Fibroblast of peridontal ligament (primary cell): ENCODE measurements at regions not wholly inside any gene's neighbourhood (a gene's known extent, or its start where the extent isn't known, plus 50 kb on each side); places are given as distances from the start of the nearest gene placed in this dataset.

ENCODE experiments used
- DNase-seq: peaks from one replicate; pipeline ENCODE4 v3.0.0-alpha.2; 2010; ENCODE audit errors: extremely low read depth

DNA sequence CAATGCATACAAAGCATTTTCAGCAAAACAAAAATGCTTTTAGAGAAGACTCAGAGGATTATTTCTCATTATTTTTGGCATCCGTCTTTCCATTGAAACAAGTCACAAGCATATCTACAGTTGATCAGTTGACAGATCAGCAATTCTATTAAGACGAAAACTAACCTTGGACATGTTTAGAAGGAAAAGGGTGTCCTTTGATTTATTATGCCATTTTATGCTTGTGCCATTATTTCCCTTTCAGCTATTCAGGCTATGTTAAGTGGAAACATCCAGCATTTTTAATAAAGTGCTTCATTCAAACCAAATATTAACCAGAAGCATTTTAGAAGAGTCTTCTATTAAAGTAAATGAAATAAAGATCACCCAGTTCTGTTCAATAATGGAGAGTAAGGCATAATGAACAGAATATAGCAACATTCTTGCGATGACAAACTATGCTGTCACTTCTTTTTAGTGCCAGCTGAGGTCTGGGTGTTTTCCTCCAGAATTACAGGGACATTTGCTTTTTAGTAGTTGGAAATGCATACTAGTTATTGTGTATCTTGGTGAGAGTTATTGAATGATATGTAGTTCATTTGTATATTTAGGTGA lies 481.4 kb downstream of the PLA2G4A start:
- no peak for DNase-seq

DNA sequence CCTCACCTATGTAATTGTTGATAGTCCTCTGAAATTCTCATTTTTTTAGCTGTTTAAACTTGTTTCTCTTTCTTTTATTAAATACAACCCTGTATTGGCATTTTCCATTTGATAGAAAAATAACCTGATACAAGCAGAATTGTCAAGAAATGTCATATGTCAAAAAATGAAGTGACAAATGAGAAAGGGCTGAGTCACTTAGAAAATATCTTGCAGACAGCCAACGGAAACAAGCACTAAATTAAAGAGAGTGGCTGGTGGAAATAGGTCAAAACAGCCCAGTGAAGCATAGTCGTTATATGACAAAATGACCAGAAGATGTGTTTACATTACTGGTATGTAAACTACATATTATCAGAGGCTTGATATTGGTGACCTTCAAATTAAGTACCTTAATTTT lies 484.4 kb downstream of the PLA2G4A start:
- no peak for DNase-seq

DNA sequence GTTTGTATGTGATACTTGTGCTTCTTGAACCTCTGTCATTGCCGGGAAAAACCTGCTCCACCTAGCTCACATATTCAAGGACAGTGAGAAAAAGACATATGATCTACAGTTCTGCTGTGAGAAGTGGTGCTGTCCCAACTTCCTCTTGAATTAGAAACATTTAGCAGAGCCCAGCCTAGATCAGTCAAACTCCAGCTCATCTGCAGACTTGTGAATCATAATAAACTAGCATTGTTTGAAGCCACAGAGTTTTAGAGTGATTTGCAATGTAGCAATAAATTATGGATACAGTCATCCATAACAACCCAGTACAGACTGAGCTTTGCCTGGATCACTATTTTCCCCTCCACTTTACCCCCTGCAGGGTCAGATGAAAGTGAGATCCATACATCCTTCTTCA lies 497.8 kb downstream of the PLA2G4A start:
- no peak for DNase-seq

DNA sequence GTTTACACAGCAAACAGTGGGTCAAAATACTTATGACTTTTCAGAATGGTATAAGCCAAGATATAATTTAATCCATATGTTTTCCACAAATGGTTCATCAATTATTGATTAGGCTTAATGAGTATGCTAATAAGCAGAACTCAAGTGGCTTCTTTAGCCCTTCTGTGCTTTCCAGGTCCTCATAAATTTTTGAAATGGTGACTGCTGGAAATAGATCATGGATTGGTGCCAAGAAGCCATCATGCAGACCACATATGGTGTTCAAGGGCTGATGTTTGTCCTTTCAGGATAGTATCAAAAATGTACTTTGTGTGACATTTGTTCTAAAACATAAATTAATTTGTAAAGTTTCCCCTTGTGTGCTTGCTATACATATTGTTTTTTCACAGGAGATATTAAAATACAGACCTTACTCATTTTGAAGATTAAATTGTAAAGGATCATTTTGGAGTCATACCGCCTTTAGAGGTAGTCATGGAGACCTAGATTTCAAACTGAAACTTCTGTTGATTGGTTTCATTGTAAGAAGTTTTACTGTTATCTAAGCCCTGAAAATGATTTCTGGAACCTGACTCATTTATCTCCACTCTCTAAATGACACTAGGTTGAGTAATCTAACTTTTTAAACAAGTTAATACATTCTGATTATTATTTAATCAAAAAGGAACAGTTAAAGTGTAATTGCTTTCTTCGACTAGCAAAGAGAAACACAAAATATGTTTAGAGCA lies 507.9 kb downstream of the PLA2G4A start:
- DNase-seq = no peak

DNA sequence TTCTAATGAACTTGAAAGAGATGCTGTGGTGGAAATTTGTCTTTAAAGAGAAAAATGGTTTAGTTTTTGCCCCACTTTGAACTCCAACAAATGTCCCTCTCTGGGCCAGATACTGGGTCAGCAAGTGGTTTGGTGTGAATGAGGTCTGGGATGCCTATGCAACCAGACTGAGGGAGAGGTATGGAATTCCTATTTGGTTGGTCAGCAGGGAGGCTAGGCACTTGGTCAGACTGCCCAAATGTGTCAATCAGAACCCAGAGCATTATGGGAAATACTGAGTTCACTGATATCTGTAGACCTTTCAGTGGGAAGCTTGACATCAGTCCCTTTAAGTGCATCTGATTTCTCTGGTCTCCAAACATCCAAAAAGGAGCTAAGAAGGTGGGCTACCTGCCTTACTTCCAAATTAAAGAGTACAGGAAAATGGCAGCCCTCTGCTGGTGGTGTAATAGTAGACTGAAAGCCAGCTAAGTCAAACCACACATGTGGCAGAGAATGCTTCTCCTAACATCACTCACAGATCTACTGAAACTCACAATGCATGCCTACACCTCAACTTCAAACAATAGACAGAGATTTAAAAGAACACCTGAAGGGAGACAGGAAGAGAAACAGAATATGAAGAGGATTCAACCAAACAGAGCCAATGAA lies 510.1 kb downstream of the PLA2G4A start:
- no peak for DNase-seq

DNA sequence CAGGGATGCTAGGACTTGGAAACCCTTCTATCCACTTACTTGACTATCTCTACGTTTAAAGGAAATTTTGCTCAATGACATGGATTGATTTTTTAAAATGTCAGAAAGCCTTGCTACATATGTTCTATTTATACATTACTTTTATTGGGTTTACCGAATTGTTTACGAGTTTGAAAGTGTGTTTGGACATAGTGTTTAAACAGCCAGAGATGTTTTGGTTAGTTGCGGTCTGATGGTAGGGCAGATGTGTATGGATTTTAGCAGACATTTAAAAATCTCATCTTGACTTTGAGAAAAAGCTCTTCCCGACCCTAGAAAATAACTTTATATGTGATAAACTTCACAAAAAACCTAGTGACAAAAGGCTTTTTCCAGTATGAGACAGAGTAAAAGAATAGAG lies 513.7 kb downstream of the PLA2G4A start:
- DNase-seq = no peak

DNA sequence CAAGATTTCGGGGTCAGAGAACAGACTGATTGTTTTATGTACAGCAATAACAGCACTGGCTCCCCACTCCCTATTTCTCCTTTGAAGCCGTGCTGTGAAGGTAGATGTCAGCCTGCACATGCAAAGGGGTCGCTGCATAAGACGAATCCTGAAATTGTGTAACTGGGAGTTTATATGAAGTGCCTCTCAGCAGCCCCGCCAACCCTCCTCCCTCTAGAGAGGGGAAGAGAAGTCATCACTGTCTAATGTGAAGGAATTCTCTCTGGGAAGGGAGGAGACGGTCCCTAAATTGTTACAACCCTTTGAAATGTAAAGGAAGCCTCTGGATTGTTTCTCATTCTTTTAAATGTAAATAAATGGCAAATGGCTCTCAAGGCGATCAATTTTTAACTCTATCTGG lies 545.3 kb downstream of the PLA2G4A start:
- DNase-seq = no peak

DNA sequence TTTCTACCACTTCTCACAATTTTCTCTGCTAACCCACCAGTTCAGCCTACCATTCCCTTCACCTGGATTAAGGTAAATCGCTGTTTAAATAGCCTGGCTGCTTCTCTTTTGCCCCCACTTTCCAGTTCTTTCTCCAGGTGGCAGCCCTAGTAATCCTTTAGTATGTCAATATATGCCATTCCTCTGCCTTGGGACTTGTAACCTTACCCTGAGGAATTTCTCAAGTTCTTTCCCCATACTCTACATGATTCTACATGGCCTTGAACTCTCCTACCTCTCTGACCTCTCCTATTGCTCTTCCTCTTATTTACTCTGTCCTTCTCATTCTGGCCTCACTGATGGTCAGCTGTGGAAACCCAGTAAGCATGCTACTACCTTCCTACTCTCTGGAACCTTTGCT lies 546.0 kb downstream of the PLA2G4A start:
- DNase-seq = no peak

DNA sequence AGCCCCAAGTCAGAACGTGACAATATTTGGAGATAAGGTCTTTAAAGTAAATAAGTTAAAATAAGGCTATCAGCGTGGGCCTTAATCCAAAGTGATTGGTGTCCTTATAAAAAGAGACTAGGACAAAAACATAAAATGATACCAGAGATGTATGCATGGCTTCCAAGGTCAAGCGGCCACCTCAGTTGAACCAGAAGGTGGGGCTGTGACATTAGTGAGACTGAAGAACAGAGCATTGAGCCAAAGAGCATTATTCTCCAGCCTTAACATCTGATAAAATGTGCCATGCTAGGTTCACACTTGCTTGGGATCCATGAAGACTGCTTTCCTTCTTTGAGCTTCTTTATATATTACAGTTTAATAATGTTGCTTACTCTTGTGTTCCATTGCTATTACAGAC lies 554.6 kb downstream of the PLA2G4A start:
- DNase-seq = no peak

DNA sequence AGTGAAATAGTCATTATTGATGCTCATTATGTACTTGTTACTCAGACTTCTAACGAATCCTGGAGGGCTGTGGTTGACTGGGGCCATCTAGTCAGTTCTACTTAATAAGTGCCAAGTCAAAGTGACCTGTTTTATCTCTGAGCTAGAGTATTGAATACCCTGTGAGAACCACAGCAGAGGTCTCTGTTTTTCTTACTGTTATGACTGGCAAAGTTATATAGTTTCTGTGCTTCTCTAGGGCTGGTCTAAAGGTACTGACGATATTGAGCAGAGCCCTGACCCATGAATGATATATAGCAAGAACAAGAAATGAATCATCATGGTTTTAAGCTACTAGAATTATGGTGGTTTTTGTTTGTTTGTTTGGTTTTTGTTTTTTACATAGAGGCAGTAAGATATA lies 555.8 kb downstream of the PLA2G4A start:
- no peak for DNase-seq

DNA sequence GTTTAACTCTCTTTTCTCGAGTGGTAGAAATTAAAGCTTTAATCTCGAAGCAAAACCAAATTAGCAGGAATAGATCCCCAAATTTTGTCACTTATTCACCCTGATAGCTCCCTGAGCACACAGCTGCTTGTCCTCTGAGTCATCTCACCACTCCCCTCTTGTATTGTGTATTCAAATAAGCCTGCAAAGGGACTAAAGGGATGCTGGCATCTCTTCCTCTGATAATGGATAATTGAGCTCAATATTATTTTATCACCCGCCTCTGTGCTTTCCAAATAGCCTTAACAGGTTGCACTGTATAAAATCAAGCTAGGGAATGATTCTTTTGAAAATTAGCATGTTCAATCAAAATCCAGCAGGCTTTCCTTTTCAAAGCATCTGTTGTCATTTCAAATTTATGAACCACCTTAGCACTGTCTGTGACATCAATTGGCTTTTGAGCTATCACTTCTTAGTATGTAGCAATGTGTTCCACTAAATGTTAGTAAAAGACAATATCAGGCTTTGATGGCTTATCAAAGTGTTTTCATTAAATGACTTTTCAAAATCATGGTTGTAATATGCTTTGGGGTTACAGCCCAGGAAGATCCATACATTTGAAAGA lies 561.6 kb downstream of the PLA2G4A start:
- peak; percentile 6 for DNase-seq

DNA sequence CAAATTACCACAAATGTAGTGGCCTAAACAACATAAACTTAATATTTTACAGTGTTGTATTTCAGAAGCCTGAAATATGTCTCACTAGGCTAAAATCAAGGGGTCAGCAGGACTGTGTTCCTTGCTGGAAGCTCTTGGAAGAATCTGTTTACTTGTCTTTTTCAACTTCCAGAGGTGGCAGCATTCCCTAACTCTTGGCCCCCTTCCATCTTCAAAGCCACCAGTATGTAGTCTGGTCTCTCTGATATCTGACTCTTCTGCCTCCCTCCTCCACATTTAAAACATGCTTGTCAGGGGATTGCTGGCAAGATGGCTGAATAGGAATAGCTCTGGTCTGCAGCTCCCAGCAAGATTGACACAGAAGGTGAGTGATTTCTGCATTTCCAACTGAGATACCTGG lies 567.5 kb downstream of the PLA2G4A start:
- DNase-seq = peak; percentile 26

DNA sequence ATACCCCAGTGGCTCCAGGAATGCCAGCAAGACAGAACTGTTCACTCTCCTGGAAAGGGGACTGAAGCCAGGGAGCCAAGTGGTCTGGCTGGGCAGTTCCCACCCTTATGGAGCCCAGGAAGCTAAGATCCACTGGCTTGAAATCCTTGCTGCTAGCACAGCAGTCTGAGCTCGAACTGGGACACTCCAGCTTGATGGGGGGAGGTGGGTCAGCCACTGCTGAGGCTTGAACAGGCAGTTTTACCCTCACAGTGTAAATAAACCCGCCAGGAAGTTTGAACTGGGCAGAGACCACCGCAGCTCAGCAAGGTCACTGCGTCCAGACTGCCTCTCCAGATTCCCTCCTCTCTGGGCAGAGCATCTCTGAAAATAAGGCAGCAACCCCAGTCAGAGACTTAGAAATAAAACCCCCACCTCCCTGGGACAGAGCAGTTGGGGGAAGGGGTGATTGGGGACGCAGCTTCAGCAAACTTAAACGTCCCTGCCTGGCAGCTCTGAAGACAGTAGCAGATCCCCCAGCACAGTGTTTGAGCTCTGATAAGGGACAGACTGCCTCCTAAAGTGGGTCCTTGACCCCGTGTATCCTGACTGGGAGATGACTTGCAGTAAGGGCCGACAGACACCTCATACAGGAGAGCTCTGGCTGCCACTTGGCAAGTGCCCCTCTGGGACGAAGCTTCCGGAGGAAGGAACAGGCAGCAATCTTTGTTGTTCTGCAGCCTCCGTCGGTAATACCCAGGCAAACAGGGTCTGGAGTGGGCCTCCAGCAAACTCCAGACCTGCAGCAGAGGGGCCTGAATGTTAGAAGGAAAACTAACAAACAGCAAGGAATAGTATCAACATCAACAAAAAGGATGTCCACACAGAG lies 568.4 kb downstream of the PLA2G4A start:
- no peak for DNase-seq

DNA sequence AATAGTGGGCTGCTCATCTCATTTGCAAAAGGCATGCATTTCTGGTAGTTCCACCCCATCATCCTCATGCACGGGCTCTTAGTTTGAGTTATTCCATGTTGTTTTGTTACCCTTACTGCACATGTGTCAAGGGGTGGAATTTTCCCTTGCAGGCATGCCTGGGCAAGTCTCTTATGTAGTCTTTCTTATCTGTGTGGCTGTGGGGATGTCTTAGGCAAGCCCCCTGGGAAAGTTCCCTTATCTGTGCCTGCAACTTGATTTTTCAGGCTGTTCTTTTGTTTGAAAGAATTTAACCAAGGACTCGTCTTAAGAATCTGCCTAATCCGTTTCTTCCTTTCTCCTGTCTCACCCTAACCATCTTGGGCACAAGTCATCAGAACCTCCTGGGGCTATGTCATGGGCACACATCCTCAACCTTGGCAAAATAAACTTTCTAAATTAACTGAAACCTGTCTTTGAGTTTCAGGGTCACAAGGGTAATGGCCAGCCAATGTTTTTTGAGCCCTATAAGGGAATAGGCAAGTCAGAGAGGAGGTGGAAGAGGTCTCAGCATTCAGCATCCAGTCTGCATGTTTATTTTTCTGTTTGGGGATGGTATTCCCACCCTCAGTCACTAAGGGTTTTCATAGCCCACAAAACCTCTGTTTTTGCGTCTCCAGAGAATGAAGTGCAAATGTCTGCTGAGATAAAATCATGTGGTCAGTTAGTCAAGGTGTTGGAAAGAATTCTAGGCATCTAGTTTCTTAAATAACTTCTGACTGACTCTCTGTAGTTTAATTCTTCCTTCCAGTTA lies 579.7 kb downstream of the PLA2G4A start:
- peak; percentile 20 for DNase-seq

DNA sequence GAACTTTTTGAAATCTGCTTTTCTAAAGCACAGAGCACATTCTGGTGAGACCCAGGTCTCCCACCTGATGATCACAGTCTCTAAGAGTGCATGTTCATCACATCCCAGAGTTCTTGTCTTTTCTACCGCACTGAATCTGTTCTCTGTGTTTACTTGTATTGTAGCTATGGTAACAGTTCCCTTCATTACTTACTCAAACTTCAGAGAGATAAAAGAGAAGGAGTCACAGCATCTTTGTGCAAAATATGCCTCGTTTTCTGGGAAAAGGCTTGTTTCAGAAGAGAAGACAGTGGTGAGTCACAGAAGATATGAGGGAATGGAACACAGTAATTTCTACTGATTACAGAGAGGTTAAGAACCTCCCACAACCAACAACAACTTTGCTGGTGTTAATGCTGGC lies 580.6 kb downstream of the PLA2G4A start:
- peak; percentile 51 for DNase-seq

DNA sequence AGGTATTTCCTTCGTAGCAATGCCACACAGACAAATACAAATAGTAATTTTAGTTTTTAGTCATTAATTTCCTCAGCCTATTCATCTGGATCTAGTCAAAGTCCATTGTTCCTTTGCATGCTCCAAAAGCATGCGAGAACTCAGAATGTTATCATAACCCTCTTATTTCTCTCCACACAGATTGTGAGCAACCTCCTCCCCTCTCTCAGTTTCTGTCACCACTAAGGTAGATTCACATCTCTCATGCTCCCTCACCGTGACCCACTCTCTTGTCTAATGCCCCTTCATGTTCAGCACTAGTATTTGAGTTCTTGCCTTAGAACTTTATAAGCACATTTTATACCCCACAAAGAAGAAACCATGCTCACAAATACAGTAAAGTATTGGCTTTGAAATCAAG lies 582.4 kb downstream of the PLA2G4A start:
- DNase-seq = no peak

DNA sequence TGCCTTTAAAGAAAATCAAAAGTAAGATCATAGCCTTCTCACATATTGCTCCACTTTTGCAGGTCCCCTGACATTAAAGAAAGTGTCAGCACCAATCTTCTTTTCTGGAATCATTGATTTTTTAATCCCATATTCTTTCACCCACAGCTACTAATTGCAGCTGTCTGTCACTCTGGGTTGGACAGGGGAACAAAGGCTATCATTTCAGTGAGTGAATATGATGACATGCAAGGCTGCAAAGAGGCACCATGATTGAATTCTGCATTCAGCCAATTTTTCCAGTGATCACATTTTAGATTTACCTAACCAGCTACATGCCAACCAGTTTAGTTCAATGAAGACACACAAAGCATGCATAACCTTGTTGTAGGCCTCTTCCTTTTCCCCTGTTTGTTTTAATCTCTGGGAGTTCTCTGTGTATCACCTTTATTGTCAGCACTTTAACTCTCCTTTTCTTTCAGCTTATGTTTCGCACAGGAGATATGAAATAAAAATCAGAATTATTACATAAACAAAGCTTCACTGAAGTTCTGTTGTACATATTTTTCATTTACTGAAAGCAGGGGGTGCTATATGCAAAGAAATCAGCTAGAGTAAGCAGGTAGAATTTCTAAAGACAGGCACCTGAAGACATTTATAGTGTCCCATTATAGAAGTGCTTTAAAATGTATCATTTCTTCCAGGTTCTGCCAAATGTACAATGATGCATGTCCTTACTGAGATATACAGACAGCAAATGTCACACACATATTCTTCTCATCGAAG lies 584.8 kb downstream of the PLA2G4A start:
- DNase-seq = peak; percentile 42

DNA sequence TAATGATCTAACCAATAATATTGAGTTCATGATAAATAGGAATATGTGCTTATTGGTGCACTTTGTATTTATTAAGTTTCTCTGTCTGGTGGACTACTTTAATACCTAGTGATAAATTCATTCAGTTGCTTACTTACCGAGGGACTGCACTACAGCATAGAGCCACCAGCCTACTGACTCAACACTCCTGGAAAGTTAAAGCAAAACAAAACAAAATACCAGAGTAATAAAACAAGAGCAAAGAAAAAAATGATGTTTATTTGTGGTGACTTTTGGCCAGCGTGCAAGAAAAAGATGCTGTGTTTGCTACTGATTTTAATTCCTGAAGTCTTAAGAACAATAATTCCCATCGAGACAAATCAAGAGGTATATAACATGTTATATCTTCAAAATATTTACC lies 586.3 kb downstream of the PLA2G4A start:
- DNase-seq = peak; percentile 67

DNA sequence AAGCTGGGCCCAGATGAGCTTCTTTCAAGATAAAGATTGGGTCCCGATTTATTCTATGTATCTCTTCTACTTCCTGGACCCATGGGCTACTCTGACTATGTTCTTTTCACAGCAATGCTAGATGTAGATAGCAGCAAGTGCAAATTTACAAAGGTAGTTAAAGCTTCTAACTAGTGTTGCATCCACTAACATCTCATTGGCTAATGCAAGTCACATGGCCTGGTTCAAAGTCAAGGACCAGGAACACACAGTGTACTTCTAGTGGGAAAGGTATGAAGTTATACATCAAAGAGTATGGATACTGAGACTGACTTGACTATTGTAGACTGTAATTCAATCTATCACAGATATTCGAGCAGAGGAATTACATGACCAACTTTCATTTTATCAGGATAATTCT lies 588.8 kb downstream of the PLA2G4A start:
- DNase-seq = no peak

DNA sequence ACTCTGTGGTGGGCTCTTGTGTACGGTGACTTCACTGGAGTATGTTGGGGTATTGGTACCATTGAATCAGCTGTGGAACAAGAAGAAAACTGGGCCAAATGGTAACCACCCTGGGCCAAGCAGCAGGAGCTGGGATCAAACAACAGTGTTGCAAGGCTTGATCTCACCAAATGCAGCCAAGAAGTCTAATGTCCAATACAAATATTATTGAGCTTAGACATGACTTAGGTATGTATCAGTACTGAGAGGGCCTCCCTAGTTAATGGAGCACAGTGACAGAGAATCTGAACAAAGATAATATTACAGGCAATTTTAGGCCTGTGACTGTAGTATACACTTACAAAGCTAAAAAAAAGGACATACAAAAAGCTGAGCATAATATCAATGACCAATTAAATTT lies 604.8 kb downstream of the PLA2G4A start:
- DNase-seq = peak; percentile 45
